HFFc6 (cell line): ENCODE measurements at regions not wholly inside any gene's neighbourhood (a gene's known extent, or its start where the extent isn't known, plus 50 kb on each side); places are given as distances from the start of the nearest gene placed in this dataset.

Experiments used
- DNase-seq: peaks from one replicate; pipeline ENCODE4 v3.0.0-alpha.2; 2018
- H3K27ac Mint-ChIP-seq: 2 replicates; pipeline ENCODE4 v1.8.0; 2020; ENCODE audit warnings: mild to moderate bottlenecking, mixed read lengths
- H3K27me3 Mint-ChIP-seq: 2 replicates; pipeline ENCODE4 v1.8.0; 2021; ENCODE audit warnings: mild to moderate bottlenecking, moderate library complexity, mixed read lengths; ENCODE audit not compliant: insufficient read depth
- H3K36me3 Mint-ChIP-seq: 2 replicates; pipeline ENCODE4 v1.8.0; 2021; ENCODE audit warnings: low read depth, mixed read lengths
- H3K4me1 Mint-ChIP-seq: 2 replicates; pipeline ENCODE4 v1.8.0; 2020; ENCODE audit warnings: low read depth, mixed read lengths
- H3K4me3 Mint-ChIP-seq: 2 replicates; pipeline ENCODE4 v1.8.0; 2020; ENCODE audit warnings: mild to moderate bottlenecking, moderate library complexity, mixed read lengths
- H3K9me3 Mint-ChIP-seq: 2 replicates; pipeline ENCODE4 v1.8.0; 2020; ENCODE audit warnings: mild to moderate bottlenecking, mixed read lengths
- TF ChIP-seq, protein P1 (sequence below): fragments of 200-600 bp; sonication (generic); IDR thresholded peaks from 2 replicates; pipeline ENCODE4 v1.5.0; 2021; ENCODE audit warnings: antibody characterized with exemption, mild to moderate bottlenecking

DNA sequence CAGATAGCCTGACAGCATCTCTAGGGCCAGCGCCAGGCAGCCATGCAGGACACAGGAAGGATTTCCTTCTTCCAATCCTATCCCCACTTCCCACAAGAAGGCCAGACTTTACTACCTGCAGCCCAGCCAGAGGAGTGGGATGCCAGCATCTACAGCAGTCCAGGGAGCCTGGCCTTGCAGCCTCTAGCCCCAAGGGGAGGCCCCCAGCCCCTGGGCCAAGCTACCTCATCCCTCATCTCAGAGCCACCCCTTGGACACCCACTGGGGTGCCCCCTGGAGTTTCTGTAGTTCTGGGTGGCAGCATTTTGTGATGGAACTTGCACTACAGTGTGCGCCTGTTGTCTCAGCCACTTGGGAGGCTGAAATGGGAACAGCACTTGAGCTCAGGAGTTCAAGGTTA is 170.8 kb upstream of the PODXL start:
- Mint-ChIP-seq H3K4me1 (peaks cover 17% of the 10 kb centered on the region), H3K36me3 (0 out of 2 replicates have a peak, but pooled peaks cover 7% of the 10 kb centered on the region), H3K27me3 (peaks cover 29% of the 10 kb centered on the region), H3K4me3 (no peak overlapping the region), H3K9me3 (peaks cover 6% of the 10 kb centered on the region; the same call in 1 of the 2 replicates), H3K27ac (no peak overlapping the region)
- TF ChIP-seq, protein P1, sequence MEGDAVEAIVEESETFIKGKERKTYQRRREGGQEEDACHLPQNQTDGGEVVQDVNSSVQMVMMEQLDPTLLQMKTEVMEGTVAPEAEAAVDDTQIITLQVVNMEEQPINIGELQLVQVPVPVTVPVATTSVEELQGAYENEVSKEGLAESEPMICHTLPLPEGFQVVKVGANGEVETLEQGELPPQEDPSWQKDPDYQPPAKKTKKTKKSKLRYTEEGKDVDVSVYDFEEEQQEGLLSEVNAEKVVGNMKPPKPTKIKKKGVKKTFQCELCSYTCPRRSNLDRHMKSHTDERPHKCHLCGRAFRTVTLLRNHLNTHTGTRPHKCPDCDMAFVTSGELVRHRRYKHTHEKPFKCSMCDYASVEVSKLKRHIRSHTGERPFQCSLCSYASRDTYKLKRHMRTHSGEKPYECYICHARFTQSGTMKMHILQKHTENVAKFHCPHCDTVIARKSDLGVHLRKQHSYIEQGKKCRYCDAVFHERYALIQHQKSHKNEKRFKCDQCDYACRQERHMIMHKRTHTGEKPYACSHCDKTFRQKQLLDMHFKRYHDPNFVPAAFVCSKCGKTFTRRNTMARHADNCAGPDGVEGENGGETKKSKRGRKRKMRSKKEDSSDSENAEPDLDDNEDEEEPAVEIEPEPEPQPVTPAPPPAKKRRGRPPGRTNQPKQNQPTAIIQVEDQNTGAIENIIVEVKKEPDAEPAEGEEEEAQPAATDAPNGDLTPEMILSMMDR: no peak
- no peak for DNase-seq

DNA sequence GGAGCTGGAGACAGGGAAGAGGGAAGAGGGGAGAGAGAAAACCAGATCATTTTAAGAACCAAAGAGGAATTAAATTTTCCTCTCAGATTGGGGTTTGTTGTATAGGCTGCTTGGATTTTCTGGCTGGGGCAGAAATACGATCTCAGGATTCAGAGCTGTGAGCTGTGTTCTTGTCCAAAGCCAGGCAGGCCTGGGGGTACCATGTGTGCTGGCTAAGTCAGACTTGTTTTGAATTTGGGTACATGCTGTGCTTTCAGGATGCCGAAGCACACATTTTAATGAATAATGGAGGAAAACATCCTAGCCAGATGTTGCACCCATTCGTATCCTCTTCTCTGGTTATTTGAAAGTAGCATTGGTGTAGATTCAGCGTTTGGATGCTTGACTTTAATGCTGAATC is 170.3 kb upstream of the PODXL start:
- Mint-ChIP-seq H3K4me1 (peaks cover 21% of the 10 kb centered on the region), H3K9me3 (peaks cover 6% of the 10 kb centered on the region; the same call in 1 of the 2 replicates), H3K36me3 (0 out of 2 replicates have a peak, but pooled peaks cover 7% of the 10 kb centered on the region), H3K27ac (no peak overlapping the region), H3K4me3 (no peak overlapping the region), H3K27me3 (peaks cover 24% of the 10 kb centered on the region)
- DNase-seq: no peak
- TF ChIP-seq, protein P1: no peak

DNA sequence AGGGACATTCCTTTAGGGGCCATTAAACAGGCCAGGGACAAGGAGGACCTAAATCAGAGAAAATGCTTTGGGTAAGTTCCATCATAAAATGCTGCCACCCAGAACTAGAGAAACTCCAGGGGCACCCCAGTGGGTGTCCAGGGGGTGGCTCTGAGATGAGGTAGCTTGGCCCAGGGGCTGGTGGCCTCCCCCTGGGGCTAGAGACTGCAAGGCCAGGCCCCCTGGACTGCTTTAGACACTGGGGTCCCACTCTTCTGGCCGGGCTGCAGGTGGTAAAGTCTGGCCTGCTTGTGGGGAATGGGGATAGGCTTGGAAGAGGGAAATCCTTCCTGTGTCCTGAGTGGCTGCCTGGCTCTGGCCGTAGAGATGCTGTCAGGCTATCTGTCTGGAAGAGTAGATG is 169.6 kb upstream of the PODXL start:
- peaks cover 23% of the 10 kb centered on the region for H3K27me3 Mint-ChIP-seq
- peaks cover 21% of the 10 kb centered on the region for H3K4me1 Mint-ChIP-seq

DNA sequence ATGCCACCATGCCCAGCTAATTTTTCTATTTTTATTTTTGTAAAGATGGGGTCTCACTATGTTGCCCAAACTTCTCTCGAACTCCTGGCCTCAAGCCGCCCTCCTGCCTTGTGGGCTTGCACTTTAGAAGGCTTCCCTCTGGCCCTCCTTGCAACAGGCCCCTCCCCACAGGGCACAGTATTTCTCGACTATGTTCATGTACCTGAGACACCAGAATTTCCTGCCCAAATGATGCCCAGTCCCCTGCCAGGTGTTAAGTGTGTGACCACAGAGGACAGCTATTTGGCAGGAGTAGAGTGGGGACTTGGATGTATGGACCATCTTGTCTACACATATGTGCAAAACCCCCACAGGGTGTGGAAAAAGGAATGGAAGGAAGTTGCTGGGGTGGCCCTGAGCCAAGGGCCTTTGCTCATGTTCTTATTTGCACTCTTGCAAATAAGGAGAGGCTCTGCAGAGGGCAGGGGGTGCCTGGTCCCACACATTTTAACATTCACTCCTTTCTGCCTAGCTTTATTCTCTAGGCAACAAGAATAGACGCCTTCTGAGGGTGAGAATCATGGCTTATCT is 168.4 kb upstream of the PODXL start:
- DNase-seq: no peak
- Mint-ChIP-seq H3K36me3 (0 out of 2 replicates have a peak, but pooled peaks cover 7% of the 10 kb centered on the region), H3K9me3 (peaks cover 6% of the 10 kb centered on the region; the same call in 1 of the 2 replicates), H3K27me3 (peaks cover 15% of the 10 kb centered on the region), H3K4me3 (no peak overlapping the region), H3K27ac (no peak overlapping the region), H3K4me1 (peaks cover 21% of the 10 kb centered on the region)
- TF ChIP-seq, protein P1: no peak

More for the DNA sequence above, 169.6 kb upstream of the PODXL start:
- H3K9me3 Mint-ChIP-seq: peaks cover 6% of the 10 kb centered on the region; the same call in 1 of the 2 replicates
- TF ChIP-seq, protein P1: no peak
- H3K4me3 Mint-ChIP-seq: no peak overlapping the region
- no peak overlapping the region for H3K27ac Mint-ChIP-seq
- DNase-seq: no peak
- H3K36me3 Mint-ChIP-seq: 0 out of 2 replicates have a peak, but pooled peaks cover 7% of the 10 kb centered on the region

DNA sequence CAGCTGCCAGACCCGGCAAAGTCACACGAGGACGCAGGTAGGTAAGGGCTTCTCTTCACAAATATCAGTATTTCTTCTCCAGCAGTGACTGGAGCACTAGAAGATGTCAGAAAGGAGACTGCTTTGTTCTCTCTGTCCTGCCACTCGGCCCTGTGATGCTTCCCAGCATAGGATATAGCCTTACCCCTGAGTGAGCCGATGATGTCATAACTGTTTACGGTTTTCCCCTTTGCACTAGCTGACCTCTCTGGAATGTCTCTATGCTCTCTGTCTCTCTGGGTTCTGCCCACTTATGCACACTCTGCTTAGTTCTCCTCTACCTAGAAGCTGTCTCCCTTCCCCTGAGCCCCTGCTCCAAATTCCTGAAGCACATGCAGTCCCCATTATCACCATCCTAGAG is 167.5 kb upstream of the PODXL start:
- no peak overlapping the region for H3K4me3 Mint-ChIP-seq
- 0 out of 2 replicates have a peak, but pooled peaks cover 7% of the 10 kb centered on the region for H3K36me3 Mint-ChIP-seq
- no peak overlapping the region for H3K27ac Mint-ChIP-seq
- DNase-seq: no peak
- H3K4me1 Mint-ChIP-seq: peaks cover 21% of the 10 kb centered on the region
- TF ChIP-seq, protein P1: no peak
- H3K27me3 Mint-ChIP-seq: peaks cover 12% of the 10 kb centered on the region
- peaks cover 6% of the 10 kb centered on the region; the same call in 1 of the 2 replicates for H3K9me3 Mint-ChIP-seq
